ENCODE measurements at regions not wholly inside any gene's neighbourhood (a gene's known extent, or its start where the extent isn't known, plus 50 kb on each side); places are given as distances from the start of the nearest gene placed in this dataset.

GRCh38 chr4:3374011-3374645 is 67.6 kb upstream of the HGFAC start:
- TF ChIP-seq CTCF (IDR thresholded peaks at IDR 0.05) (no peak), POLR2A (IDR thresholded peaks at IDR 0.05) (no peak)

Data from heart left ventricle (tissue), 13 donors.